ENCODE measurements at regions not wholly inside any gene's neighbourhood (a gene's known extent, or its start where the extent isn't known, plus 50 kb on each side); places are given as distances from the start of the nearest gene placed in this dataset.
"Not testable (repeated sequence)": the region's sequence is repeated elsewhere in the genome, so short reads cannot be mapped to it uniquely, and the experiment has no call there.

DNA sequence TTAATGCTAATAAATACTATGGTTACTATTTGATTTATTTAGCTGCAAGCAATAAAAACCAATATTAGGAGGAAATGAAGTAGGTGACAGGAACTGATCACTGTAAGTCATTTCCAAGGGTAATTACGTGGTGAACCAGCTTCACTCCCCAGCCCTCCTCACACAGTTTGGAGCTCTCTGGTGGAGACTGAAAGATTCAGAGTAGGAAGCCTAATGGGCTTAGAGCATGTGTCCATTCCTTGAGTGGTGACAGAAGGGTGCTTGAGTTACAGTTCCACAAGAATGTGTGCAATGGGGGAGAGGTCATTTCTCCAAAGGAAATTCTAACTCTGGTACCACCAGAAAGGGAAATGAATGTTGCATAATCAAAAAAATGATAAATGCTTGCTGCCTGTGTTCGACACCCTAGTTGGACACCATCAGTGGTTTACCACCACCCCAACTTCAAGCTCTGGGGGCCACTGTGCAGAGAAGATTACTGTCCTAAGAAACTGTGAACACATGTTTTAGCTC, 285.1 kb upstream of the MMADHC start:
- no peak for DNase-seq (ENCODE audit: low spot score)
- intact Hi-C loops (cut with DNase I), result no loop called here

DNA sequence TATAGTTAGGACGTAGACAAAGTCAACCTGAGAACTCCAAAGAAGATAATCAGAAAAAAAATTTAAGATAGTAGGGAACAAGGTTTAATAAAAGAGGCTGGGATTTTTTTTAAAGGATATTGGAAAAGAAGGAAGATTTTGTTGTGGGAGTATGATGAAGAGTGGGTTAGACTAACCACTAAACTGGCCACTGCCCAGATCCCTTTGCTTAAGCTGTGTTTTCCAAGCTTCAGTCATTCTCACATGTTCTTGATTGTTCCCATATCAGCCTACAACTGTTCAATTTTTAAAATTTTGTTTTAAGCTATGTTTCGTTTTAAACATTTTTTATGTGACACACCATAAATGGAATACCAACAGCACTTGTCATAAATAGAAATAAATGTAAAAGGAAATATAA, 284.5 kb upstream of the MMADHC start:
- DNase-seq (ENCODE audit: low spot score), result no peak
- intact Hi-C loops (cut with DNase I), result no loop called here

DNA sequence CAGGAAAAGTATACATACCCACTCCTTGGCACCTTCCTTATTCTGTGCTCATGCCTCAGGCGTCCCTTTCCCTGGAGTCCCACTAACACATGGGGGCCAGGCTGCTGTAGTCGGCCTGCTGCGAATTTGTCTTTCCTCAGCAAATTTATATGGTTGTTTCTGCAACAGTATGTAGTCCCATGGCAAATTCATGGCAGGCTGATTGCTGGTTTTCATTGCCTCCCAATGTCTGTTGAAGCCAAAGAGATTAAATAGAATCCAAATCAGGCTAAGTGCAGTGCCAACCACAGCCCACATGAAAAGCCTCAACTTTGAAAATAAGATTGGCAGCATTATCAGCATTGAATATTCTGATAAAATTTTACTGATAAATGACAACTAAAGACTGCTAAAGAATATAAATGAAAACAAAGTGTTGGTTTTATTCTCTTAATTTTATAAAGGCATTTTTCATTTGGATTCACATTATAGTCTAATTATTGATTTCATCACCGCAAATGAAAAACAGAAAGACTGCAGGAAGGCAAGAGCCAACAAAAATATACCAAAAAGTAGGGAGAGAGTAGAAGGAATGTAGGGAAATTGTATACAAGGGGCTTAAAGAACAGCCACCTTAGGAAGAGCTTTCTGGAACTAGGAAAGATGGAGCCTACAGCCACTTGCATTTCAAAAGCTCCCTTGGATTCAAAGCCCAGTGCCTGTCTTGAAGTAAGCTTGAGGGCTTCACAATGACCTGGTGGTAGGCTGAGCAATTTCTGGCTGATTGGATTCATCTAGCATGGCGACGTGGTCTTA, 283.7 kb upstream of the MMADHC start:
- intact Hi-C loops (cut with DNase I), result no loop called here
- DNase-seq (ENCODE audit: low spot score), result no peak

DNA sequence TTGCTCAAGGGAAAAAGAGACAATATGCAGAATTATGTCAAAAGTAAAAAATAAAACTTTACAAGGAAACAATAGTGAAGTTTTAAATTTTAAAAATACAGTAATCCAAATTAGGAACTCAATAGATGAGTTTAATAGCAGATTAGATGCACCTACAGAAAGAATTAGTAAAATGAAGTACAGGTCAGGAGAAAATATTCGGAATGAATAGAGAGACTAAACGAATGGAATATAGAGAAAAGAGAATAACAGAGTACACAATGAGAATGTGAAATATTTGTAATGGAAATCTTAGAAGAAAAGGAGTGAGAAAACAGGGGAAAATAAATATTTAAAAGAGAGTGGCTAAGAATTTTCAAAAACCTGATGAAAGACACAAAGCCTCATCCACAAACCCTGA, 275.7 kb upstream of the MMADHC start:
- intact Hi-C loops (cut with DNase I), result no loop called here

DNA sequence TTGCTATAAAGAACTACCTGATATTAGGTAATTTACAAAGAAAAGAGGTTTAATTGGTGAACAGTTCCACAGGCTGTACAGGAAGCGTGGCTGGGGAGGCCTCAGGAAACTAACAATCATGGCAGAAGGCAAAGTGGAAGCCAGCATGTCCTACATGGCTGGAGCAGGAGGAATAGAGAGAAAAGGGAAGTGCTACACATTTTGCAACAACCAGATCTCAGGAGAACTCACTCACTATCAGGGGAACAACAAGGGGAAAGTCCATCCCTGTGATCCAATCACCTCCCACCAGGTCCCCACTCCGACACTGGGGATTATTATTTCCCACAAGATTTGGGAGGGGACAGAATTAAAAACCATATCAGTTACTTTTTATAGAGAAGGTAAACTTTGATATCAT, 273.5 kb upstream of the MMADHC start:
- no peak for DNase-seq (ENCODE audit: low spot score)
- intact Hi-C loops (cut with DNase I), result no loop called here

More for the DNA sequence above, 275.7 kb upstream of the MMADHC start:
- DNase-seq (ENCODE audit: low spot score), result no peak

DNA sequence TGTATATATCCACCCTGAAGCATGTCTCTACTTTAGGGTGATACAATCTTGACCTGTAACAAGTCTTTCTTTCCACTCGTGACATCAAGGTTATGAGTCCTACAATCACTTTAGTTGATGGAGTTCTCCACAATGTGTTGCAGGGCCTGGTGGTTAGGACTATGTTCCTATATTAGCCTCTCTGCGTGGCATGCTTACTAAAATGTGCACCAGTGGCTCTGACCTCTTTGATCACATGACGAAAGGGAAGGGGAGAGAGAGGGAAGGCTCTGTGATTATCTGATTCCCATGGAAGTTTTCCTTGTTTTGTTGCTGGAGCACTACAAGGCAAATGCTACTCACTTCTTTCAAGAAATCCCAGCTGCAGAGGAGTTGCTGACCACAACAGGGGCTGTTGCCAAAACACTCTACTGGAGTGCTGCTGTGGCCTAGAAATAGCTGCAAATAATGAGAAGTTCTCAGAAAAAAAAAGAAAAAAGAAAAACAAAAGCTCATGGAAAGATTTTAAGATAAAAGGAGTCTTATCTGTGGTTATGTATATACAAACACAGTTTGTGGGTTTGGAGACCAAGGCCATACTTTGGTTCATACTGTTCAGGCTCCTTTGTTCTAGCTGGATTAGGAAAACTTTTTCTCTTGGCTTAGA, 272.8 kb upstream of the MMADHC start:
- intact Hi-C loops (cut with DNase I), result no loop called here
- no peak for DNase-seq (ENCODE audit: low spot score)

DNA sequence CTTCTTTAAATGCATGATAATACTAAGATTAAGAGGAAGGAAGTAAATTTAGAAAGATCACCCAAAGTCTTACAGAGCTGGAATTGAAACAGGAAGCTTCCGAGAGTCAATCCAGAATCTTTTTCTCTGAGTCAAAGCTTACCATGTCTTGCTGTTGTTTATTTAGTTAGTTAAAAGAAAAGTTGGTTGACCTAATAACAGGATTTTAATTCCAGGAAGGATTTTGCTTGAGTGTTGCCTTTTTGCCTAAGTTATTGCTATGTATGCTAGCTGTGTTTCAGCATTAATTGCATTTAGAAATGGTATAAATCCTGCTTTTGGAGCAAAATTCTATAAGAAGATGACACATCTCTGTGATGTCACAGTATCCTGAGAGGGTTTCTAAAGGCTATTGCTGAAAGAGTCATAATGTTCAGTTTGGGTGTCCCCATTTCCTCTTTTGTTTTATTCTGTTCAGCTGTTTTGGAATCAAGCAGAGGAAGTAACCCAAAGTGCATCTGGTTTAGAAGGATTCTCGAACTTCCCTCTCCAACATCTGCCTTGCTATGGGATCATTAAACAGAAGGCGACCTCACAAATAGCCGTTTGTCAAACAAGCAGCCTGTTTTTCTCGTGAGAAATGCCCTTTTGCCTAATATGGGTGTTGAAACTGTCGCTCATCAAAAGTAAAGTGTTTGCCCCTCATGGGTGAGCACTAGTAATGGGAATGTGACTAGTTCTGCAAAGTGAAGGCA, 271.5 kb upstream of the MMADHC start:
- no peak for DNase-seq (ENCODE audit: low spot score)

DNA sequence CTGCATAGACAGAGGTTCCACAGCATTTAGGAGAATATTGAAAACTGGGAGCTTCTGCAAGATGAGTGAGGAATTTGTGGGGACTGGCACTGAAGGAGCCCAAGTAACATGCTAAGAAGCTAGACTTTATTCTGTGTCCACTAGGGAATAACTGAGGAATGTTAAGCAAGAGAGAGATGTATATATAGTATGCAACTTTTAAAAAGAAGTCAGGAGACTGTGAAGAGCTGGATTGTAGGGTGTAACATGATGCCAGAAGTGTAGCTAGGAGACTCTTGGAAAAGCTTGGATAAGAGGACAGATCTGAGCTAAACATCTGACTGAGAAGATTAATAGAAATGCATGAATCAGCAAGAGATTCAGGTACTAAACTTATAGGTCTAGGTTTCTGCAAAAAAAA, 270.6 kb upstream of the MMADHC start:
- DNase-seq (ENCODE audit: low spot score), result no peak
- intact Hi-C loops (cut with DNase I), result no loop called here

More for the DNA sequence above, 271.5 kb upstream of the MMADHC start:
- intact Hi-C loops (cut with DNase I), result no loop called here

DNA sequence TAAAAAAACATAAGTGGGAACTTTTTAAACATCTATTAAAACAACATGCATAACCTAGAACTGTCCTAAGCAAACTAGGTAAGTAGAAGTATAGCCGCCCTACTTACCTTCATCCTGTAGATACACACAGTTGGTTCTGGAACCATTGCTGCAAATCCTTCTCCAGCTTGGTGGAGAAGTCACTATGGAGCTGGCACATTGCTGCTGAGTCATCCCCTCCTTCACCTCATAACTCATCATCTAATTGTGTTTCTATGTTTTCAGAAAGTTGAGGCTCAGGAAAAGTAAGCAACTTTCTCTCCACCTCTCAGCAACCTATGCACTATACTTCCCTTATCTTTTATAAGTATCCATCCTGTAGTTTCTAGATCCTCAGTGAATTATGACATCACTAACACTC, 269.8 kb upstream of the MMADHC start:
- intact Hi-C loops (cut with DNase I), result no loop called here
- no peak for DNase-seq (ENCODE audit: low spot score)

DNA sequence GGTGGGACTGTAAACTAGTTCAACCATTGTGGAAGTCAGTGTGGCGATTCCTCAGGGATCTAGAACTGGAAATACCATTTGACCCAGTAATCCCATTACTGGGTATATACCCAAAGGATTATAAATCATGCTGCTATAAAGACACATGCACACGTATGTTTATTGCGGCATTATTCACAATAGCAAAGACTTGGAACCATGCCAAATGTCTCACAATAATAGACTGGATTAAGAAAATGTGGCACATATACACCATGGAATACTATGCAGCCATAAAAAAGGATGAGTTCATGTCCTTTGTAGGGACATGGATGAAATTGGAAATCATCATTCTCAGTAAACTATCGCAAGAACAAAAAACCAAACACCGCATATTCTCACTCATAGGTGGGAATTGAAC, 268.3 kb upstream of the MMADHC start:
- DNase-seq (ENCODE audit: low spot score); intact Hi-C loops (cut with DNase I): not testable (repeated sequence)

DNA sequence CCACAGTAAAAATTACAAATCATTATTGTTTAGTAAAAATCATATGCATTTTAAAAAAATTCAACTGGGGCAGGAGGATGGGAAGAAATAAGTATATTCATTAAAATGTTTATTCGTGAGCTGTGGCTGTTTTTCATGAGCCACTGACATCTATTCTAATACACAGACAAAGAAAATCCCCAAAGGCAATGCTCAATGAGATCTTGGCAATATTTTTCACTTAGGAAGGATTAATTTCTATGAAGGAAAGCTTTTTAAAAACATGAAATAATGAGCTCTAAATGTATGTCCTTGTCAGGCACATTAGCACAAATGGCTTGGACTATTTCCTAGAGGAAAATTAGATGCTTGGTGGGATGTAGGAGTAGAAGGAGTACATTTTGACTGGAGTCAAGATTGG, 262.0 kb upstream of the MMADHC start:
- DNase-seq (ENCODE audit: low spot score), result no peak
- intact Hi-C loops (cut with DNase I), result no loop called here

DNA sequence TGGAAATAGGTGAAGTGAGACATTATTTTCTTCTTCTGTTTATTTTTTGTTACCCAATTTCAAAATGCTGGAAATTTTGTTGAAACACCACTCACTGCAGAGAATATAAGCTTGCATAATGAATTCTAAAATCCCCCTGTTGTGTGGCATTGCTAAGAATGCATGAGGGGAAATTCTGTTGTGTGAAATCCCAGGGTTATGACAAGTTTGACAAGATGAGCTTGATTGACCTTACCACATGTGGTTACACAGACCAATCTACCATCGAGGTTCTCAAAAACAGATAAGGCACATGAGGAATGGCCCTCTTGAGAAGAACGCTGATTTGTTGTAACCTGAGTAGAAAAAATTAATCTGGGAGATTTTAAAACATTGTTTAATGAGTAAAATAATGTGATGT, 261.6 kb upstream of the MMADHC start:
- DNase-seq (ENCODE audit: low spot score), result no peak
- intact Hi-C loops (cut with DNase I), result no loop called here

DNA sequence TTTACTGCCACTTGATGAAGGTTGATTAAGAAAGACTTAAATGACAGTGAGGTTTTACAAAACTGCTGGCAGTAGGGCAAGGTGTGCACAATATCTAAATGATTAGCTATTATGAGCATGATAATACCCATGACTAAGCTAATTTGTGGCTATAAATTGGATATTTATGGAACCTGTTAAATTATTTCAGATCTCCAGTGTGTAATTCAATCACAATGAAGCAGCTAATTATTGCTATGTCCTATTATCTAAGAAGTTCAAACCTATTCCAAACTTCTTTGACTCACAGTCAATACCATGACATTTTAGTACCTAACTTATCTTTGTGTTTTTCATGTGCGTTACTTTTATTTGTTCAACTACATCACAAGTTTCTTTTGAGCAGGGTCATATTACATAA, 253.8 kb upstream of the MMADHC start:
- intact Hi-C loops (cut with DNase I), result no loop called here
- DNase-seq (ENCODE audit: low spot score), result no peak

DNA sequence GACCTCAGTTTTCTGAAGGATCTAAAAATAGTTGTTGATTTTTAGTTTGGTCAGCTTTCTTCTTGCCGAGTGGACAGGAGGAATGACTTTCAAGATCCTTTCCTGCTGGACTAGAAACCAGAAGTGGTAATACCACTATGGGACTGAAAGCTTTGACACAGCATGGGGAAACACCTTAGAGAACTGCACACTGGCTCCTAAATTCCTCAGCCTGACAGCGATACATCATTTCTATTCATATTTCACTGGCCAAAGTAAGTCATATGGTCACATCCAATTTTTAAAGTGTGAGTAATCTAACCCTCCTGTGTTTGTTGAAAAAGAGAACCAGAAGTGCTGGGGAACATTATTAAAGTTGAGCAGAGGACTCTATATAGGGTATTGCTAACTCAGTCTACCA, 244.7 kb upstream of the MMADHC start:
- intact Hi-C loops (cut with DNase I), result no loop called here
- no peak for DNase-seq (ENCODE audit: low spot score)

DNA sequence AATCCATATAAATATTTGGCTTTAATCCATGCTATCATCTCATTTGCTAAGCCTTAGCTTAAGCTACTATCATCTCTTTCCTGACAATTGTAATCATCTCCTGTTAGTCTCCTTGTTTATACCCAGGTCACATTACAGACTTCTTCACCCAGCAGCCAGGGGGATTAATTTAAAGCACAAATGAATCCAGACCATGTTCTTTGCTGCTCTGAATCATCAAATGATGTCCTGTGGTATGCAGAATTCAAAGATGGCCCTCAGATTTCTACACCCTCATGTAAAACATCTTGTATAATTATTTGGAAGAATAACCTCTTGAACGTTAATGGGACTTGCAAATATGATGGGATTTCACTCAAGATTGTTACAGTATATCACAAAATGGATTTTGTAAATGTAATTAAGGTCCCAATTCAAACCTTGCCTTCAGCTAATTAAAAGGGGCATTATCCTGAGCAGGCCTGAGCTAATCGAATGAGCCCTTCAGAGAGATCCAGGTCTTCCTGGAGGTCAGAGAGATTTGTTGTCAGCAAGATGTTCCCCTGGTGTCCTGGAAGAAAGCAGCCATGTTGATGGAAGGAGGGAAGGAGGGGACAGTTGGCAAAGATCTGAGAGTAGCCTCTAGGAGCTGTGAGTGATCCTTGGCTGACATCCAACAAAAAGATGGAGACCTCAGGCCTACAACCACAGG, 241.1 kb upstream of the MMADHC start:
- DNase-seq (ENCODE audit: low spot score), result no peak
- intact Hi-C loops (cut with DNase I), result no loop called here

DNA sequence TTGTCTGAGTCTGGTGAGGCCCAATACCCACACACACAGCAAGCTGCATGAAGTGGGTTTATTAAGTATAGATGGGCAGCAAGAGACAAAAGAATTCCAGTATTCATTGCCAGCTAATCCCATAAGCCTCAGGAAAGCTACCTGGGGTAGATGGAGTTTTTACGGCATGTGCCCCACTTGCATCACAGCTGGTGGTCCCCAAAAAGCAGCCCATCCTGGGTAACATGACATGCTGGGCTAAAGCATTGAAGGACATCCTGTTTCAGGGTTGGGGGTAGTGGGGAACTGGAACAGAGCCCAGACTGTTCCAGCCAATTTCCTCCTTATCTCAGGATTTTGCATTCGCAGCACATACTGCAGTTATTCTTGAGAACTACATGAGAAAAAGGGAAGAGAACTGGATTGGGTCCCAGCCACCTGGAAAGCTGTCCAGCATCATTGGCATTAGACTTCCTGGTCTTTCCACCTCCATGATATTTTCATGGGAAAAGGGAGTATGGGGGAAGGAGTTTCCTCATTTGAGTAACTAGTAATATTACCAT, 240.1 kb upstream of the MMADHC start:
- intact Hi-C loops (cut with DNase I), result no loop called here
- DNase-seq (ENCODE audit: low spot score), result no peak

DNA sequence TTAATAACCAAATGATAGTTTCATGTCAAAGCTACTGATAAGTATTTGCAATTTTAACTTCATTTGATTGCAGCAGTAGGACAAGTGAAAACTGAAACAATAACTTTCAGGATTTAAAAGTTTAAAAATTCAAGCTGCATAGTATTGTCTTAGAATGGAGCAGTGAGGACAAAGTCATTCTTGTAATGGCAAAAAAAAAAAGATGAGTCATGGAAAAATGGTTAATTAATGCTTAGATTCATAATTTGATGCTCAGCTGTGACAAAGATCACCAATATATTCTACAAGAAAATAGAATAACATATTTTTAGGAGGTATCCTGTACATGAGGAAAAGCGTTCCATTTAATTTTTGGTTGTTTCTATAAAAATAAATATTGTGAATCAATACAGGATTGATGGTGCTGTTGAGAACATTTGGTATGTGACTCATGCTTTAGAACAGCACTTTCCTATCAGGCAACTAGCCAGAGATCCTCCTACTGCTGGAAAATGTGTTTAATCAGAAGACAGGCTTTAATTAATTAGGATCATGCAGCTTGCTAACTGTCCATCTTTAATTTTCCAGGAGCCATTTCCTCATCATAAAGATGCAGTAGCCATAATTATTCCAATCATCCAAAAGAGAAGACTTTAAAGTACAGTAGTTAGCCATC, 239.0 kb upstream of the MMADHC start:
- DNase-seq (ENCODE audit: low spot score), result no peak
- intact Hi-C loops (cut with DNase I), result no loop called here

DNA sequence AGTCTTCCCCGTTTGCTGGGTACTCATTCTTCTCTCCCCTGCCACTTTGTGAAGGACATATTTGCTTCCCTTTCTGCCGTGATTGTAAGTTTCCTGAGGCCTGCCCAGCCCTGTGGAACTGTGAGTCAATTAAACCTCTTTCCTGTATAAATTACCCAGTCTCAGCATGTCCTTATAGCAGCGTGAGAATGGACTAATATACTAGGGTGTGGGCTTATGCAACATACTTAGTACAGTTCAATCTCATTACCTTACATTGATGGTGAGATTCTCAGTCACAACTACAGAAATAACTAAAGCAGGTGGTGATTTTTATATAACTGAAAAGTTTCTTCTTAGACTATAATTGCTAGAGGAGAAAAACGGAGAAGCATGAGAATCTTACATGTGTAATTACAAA, 237.9 kb upstream of the MMADHC start:
- intact Hi-C loops (cut with DNase I), result no loop called here
- DNase-seq (ENCODE audit: low spot score), result no peak

DNA sequence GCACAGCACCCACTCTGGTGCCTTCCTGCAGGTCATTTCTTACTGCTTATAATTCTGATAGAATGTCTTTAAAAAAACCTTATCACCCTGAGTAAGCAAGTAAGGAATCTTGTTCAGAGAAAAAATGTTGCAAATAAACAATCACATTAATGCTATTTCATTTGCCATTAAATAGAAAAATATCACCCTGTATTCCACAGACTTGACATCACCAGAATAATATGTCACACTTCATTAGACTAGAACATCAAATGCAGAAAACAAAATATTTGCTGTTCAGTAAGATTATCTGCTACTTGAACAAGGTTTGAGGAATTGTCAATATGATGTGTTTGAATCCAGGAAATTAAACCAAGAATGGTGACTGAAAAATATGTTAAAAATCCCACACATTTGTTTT, 236.6 kb upstream of the MMADHC start:
- DNase-seq (ENCODE audit: low spot score), result no peak
- intact Hi-C loops (cut with DNase I), result no loop called here
